Naive B cell (primary cell): ENCODE measurements at regions not wholly inside any gene's neighbourhood (a gene's known extent, or its start where the extent isn't known, plus 50 kb on each side); places are given as distances from the start of the nearest gene placed in this dataset.

Source experiments
- ATAC-seq, 2 donors: fragments of 150-1000 bp; cut with Tn5 transposase; 2 replicates each; pipeline ENCODE4 v1.10.0; 2021; ENCODE audit warnings: low read depth in 2 of 2, mild to moderate bottlenecking in 2 of 2, moderate library complexity in 2 of 2
- DNase-seq: peaks from one replicate; pipeline ENCODE4 v3.0.0; 2022
- H3K27ac Mint-ChIP-seq, 6 donors: one replicate each; pipeline ENCODE4 v1.8.0; 2020 to 2022; ENCODE audit warnings: mild to moderate bottlenecking in 6 of 6, mixed read lengths in 6 of 6, moderate library complexity in 5 of 6, inconsistent platforms in 2 of 6
- H3K27me3 Mint-ChIP-seq, 3 donors: one replicate each; pipeline ENCODE4 v1.8.0; 2021 to 2022; ENCODE audit warnings: mixed read lengths in 3 of 3, mild to moderate bottlenecking in 1 of 3
- H3K36me3 Mint-ChIP-seq, 2 donors: one replicate each; pipeline ENCODE4 v1.8.0; 2020 to 2022; ENCODE audit warnings: mixed read lengths in 2 of 2, inconsistent platforms in 1 of 2, mild to moderate bottlenecking in 1 of 2
- H3K4me1 Mint-ChIP-seq, 3 donors: one replicate each; pipeline ENCODE4 v1.8.0; 2020 to 2022; ENCODE audit warnings: mixed read lengths in 3 of 3, inconsistent platforms in 1 of 3, mild to moderate bottlenecking in 1 of 3, moderate library complexity in 1 of 3
- H3K4me3 Mint-ChIP-seq, 8 donors: one replicate each; pipeline ENCODE4 v1.8.0; 2020 to 2022; ENCODE audit warnings: mild to moderate bottlenecking in 8 of 8, mixed read lengths in 8 of 8, moderate library complexity in 8 of 8, inconsistent platforms in 2 of 8
- H3K9me3 Mint-ChIP-seq, 7 donors: one replicate each; pipeline ENCODE4 v1.8.0; 2020 to 2022; ENCODE audit warnings: mixed read lengths in 7 of 7, mild to moderate bottlenecking in 5 of 7, inconsistent platforms in 2 of 7, moderate library complexity in 1 of 7

DNA sequence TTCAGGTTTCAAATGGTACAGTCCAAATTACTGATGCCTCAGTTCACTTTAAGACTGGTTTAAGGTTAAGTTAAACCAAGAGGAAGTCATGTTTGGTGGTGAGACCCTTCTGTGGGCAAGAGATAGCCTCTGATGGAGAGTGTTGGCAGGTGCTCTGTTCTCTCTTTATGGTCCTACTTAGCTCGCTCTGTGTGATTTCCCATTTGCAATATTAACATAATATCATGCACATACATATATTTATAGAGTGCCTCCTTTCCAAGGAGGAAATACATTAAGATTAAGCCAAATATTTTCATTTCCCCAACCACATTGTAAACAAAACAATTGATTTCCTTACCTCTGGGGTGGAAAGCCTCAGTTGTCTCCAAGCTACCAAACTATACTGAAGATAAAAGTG, 222.4 kb downstream of the PIK3C3 start:
- no peak overlapping the region for H3K27ac Mint-ChIP-seq
- H3K4me1 Mint-ChIP-seq, result no peaks in the 10 kb centered on the region
- H3K9me3 Mint-ChIP-seq, result no peaks in the 10 kb centered on the region
- no peak overlapping the region for H3K4me3 Mint-ChIP-seq
- no peak for ATAC-seq
- H3K36me3 Mint-ChIP-seq, result no peaks in the 10 kb centered on the region
- H3K27me3 Mint-ChIP-seq, result no peaks in the 10 kb centered on the region
- DNase-seq, result no peak

DNA sequence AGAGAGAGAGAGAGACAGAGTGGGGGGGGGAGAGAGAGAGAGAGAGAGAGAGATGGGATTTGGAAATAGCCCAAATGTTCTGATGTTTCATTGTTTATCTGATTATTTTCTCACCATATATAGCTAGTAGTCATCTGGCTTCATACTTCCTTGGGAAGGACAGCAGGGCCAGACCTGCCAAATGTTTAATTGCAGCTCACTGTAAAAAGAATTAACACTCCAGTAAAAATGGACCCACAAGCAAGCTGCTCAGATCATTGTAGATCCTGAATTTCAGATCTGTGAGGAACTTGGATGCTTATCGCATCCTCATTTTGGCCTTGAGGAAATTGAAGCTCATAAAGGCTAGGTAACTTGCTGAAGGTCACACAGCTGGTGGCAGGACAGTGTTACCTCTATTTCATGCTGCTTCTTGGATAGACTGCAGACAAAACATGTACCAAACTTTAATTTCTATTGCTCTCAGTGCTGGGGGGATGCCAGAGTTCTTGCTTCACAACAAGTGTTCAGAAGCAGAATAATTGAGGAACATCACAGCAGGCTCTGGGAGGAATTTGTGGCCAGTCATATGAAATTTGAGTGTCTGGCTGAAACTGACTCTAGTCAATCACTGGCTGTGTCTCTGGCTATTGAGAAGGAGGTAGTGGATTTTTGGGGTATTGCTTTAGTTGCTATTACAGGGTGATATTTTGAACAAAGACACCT, 223.5 kb downstream of the PIK3C3 start:
- Mint-ChIP-seq H3K27me3 (no peaks in the 10 kb centered on the region), H3K36me3 (no peaks in the 10 kb centered on the region), H3K9me3 (no peaks in the 10 kb centered on the region), H3K4me1 (no peaks in the 10 kb centered on the region), H3K27ac (no peak overlapping the region), H3K4me3 (no peak overlapping the region)
- DNase-seq (no peak), ATAC-seq (no peak)

DNA sequence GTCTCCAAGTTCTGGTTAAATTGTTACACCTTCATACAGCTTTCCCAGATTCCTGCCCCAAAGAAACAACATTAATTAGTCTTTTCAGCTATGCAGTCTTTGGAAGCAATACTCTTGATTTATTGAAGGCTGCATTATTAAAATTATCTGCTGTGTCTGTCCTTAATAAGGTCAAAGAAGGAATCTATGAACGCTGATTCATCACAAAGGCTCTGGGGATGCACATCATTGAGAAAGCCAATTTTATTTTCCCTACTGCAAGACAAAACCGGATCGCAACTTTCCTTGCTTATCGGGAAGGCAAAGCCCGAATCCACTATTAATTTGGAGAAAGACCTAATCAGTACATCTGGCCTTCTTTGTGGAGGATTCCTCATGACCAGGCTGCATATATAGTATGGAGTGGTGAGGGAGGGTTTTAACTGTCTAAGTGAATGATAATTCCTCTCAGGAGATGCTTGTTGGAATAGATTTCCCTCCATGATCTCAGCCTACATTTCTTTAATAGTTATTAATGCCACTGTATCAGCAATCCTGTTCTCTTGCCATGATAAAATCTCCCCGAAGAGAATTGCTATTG, 224.6 kb downstream of the PIK3C3 start:
- Mint-ChIP-seq H3K27me3 (no peaks in the 10 kb centered on the region), H3K27ac (no peak overlapping the region), H3K4me1 (no peaks in the 10 kb centered on the region), H3K36me3 (no peaks in the 10 kb centered on the region), H3K9me3 (peaks cover 0 to 4% (median 0%) of the 10 kb centered on the region in 7 donors), H3K4me3 (no peak overlapping the region)
- DNase-seq, result no peak
- ATAC-seq, result no peak

DNA sequence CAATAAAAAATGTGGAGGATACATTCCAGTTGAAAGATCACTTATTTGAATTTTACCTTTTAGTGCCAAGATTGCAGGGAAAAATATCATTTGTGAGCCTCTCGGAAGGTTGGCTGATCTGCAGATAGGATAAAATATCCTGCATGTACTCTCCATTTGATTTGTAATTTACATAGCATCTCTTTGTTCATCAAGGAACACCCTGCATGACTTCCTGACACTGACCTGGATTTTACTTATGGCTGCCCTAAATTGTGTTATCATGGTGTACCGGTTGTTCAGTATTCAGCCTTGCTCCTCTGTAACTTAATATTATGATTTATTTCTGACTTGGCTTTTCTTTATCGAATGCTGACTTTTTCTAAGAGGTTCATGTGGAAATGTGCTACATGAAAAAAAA, 226.4 kb downstream of the PIK3C3 start:
- H3K4me3 Mint-ChIP-seq, result no peak overlapping the region
- no peaks in the 10 kb centered on the region for H3K27me3 Mint-ChIP-seq
- peaks cover 0 to 8% (median 1%) of the 10 kb centered on the region in 7 donors for H3K9me3 Mint-ChIP-seq
- DNase-seq, result no peak
- H3K27ac Mint-ChIP-seq, result no peak overlapping the region
- ATAC-seq, result no peak
- no peaks in the 10 kb centered on the region for H3K36me3 Mint-ChIP-seq
- H3K4me1 Mint-ChIP-seq, result no peaks in the 10 kb centered on the region

DNA sequence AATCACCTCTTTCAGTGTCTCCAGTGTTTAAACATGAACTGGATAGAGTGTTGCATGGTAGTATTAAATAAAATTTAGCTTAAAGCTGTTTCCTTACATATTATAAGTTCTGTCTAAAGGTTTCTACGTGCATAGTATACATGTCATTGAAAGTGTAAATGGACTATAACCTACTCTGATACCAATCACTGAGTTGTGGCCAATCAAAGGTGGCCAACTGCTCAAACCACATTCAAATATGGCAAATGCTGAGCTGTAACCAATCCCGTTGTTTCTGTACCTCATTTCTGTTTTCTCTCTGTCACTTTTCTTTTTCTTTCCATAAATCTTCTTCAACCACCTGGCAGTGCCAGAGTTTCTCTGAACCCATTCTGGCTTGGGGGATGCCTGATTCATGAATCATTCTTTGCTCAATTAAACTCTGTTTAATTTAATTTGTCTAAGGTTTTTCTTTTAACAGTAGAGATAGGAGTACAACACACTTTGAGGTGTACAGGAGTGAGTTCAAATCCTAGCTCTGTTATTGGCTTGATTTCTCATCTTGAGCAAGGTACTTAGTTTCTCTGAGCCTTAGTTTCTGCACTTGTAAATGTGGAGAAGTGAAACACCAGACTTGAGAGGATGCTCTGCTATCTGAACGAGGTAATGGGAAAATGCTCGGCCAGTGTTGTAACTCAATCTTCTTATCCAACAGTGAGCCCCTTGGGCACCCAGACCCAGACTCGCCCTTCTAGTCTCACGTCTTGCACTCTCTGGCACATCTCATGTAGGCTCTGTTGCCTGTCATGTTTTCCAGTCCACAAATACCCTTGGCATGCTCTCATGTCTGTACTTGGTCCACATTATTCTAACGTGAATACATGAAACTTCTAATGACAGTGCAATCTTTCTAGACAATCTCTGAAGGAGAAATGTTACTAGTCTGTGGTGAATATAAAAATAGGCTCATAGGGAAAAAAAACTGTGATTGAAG, 228.0 kb downstream of the PIK3C3 start:
- Mint-ChIP-seq H3K4me3 (no peak overlapping the region), H3K4me1 (no peaks in the 10 kb centered on the region), H3K27me3 (no peaks in the 10 kb centered on the region), H3K36me3 (no peaks in the 10 kb centered on the region), H3K27ac (no peak overlapping the region), H3K9me3 (peaks cover 0 to 8% (median 1%) of the 10 kb centered on the region in 7 donors)
- no peak for ATAC-seq
- no peak for DNase-seq

- DNase-seq (no peak), ATAC-seq (no peak)
- Mint-ChIP-seq H3K27me3 (no peaks in the 10 kb centered on the region), H3K36me3 (no peaks in the 10 kb centered on the region), H3K4me3 (no peak overlapping the region), H3K4me1 (no peaks in the 10 kb centered on the region), H3K27ac (no peak overlapping the region), H3K9me3 (peaks cover 0 to 8% (median 2%) of the 10 kb centered on the region in 7 donors)
Observed at GRCh38 chr18:42183746-42184145, 228.7 kb downstream of the PIK3C3 start.

- Mint-ChIP-seq H3K27me3 (no peaks in the 10 kb centered on the region), H3K36me3 (no peaks in the 10 kb centered on the region), H3K9me3 (peaks cover 2 to 16% (median 10%) of the 10 kb centered on the region in 7 donors), H3K4me3 (no peak overlapping the region), H3K4me1 (no peaks in the 10 kb centered on the region), H3K27ac (no peak overlapping the region)
- no peak for ATAC-seq
- no peak for DNase-seq
Observed at GRCh38 chr18:42184685-42185477, 229.8 kb downstream of the PIK3C3 start.

DNA sequence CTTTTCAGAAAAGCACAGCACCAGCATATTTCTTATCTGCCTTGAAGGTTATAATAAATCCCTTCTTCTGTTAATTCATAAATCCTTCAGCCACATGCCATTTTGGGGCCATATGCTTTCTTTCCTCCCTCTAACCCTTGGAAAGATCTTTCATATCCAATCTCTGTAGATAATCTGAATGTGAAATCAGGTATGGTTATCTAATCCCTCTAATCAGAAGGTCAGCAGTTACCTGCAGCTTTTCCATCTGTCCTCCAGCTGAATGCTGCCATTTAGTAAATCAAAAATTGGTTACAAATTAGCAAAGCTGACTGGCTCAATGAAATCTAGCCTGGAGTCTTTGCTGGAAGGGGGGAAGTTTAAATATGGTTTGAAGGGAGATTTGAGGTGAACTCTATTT, 230.5 kb downstream of the PIK3C3 start:
- H3K27me3 Mint-ChIP-seq, result no peaks in the 10 kb centered on the region
- no peak for ATAC-seq
- H3K36me3 Mint-ChIP-seq, result no peaks in the 10 kb centered on the region
- H3K27ac Mint-ChIP-seq, result no peak overlapping the region
- DNase-seq, result no peak
- H3K4me1 Mint-ChIP-seq, result no peaks in the 10 kb centered on the region
- peaks cover 2 to 16% (median 11%) of the 10 kb centered on the region in 7 donors for H3K9me3 Mint-ChIP-seq
- no peak overlapping the region for H3K4me3 Mint-ChIP-seq

- Mint-ChIP-seq H3K9me3 (peaks cover 2 to 16% (median 11%) of the 10 kb centered on the region in 7 donors), H3K4me3 (no peak overlapping the region), H3K27me3 (no peaks in the 10 kb centered on the region), H3K27ac (no peak overlapping the region), H3K36me3 (no peaks in the 10 kb centered on the region), H3K4me1 (no peaks in the 10 kb centered on the region)
- ATAC-seq, result no peak
- no peak for DNase-seq
Observed at GRCh38 chr18:42187611-42188380, 232.8 kb downstream of the PIK3C3 start.

GRCh38 chr18:42190643-42191042, 235.6 kb downstream of the PIK3C3 start:
- Mint-ChIP-seq H3K36me3 (no peaks in the 10 kb centered on the region), H3K4me3 (no peak overlapping the region), H3K27ac (no peak overlapping the region), H3K4me1 (no peaks in the 10 kb centered on the region), H3K9me3 (peaks cover 2 to 14% (median 10%) of the 10 kb centered on the region in 7 donors), H3K27me3 (no peaks in the 10 kb centered on the region)
- DNase-seq, result no peak
- ATAC-seq, result no peak

DNA sequence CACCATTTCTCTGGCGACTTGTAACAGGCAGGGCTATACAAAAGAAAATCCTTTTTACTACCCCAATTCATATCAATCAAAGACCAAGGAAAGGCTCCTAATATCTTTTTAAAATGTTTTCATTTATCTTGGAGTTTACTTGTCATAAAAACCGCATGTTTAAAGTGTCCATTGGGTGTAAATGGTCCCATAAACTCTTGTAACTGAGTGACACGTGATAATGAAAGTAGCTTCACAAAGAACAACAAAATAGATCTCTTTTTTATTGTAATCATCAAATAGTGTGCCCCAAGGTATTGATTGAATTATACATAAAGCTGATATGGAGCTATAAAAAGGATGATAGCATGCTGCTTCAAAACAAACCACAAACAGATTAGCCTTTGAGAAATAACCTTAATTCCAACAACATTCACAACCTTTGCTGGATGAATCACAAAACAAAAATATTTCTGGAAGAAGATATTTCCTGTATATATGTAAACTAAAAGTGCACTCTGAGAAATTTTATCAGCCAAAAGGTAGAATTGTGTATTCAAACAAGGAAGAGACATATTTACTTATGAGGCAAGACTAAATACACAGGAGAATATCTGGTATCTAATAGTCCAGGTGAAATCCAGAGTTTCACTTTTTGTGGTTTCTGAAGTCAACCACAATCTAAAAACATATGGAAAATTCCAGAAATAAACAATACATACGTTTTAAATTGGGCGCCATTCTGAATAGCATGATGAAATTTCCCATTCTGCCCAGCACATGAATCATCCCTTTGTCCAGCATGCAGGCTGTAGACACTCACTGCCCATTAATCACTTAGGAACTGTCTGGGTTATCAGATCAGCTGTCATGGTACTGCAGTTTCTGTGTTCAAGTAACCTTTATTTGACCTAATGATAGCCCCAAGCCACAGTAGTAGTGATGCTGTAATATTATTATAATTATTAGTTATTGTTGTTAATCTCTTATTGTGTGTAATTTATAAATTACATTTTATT, 237.5 kb downstream of the PIK3C3 start:
- Mint-ChIP-seq H3K27me3 (no peaks in the 10 kb centered on the region), H3K27ac (no peak overlapping the region), H3K4me3 (no peak overlapping the region), H3K36me3 (no peaks in the 10 kb centered on the region), H3K9me3 (peaks cover 0 to 14% (median 9%) of the 10 kb centered on the region in 7 donors), H3K4me1 (no peaks in the 10 kb centered on the region)
- ATAC-seq, result no peak
- DNase-seq, result no peak

- Mint-ChIP-seq H3K27me3 (no peaks in the 10 kb centered on the region), H3K4me3 (no peak overlapping the region), H3K27ac (no peak overlapping the region), H3K36me3 (no peaks in the 10 kb centered on the region), H3K9me3 (no peaks in the 10 kb centered on the region), H3K4me1 (no peaks in the 10 kb centered on the region)
- DNase-seq (no peak), ATAC-seq (no peak)
Observed at GRCh38 chr18:42196651-42197050, 241.6 kb downstream of the PIK3C3 start.
